Osteoblast (primary cell): ENCODE measurements at regions not wholly inside any gene's neighbourhood (a gene's known extent, or its start where the extent isn't known, plus 50 kb on each side); places are given as distances from the start of the nearest gene placed in this dataset.

Experiments used
- DNase-seq: peaks from one replicate; pipeline ENCODE4 v3.0.0; 2011; ENCODE audit warnings: low spot score, mixed read lengths; ENCODE audit not compliant: insufficient read length; ENCODE audit errors: missing footprints
- H2AFZ ChIP-seq: 2 replicates; pipeline ENCODE4 v1.6.0; 2011; ENCODE audit warnings: mild to moderate bottlenecking, low read length
- H3K27ac ChIP-seq: 2 replicates; pipeline ENCODE4 v1.5.1; 2011; ENCODE audit warnings: mild to moderate bottlenecking, low read depth, low read length, moderate library complexity
- H3K27me3 ChIP-seq: 2 replicates; pipeline ENCODE4 v1.6.0; 2012; ENCODE audit warnings: mild to moderate bottlenecking, control low read depth, inconsistent platforms, low read length, moderate library complexity; ENCODE audit not compliant: insufficient read depth
- H3K36me3 ChIP-seq: 2 replicates; pipeline ENCODE4 v1.5.1; 2011; ENCODE audit warnings: mild to moderate bottlenecking, low read length, control low read depth, moderate library complexity; ENCODE audit not compliant: insufficient read depth
- H3K4me1 ChIP-seq: 2 replicates; pipeline ENCODE4 v1.5.1; 2011; ENCODE audit warnings: mild to moderate bottlenecking, low read length, control low read depth, moderate library complexity; ENCODE audit not compliant: insufficient read depth
- H3K4me2 ChIP-seq: 2 replicates; pipeline ENCODE4 v1.6.0; 2011; ENCODE audit warnings: mild to moderate bottlenecking, low read length; ENCODE audit not compliant: insufficient read depth
- H3K4me3 ChIP-seq: fragments of 200-600 bp; sonication (generic); 3 replicates; pipeline ENCODE4 v1.5.1; 2012; ENCODE audit warnings: mild to moderate bottlenecking, low read length, inconsistent platforms; ENCODE audit not compliant: insufficient read depth
- H3K79me2 ChIP-seq: 2 replicates; pipeline ENCODE4 v1.6.0; 2012; ENCODE audit warnings: mild to moderate bottlenecking, low read length, control low read depth, inconsistent platforms; ENCODE audit not compliant: insufficient read depth
- H3K9me3 ChIP-seq: 2 replicates; pipeline ENCODE4 v1.5.1; 2011; ENCODE audit warnings: low read depth, low read length, control low read depth
- H4K20me1 ChIP-seq: 2 replicates; pipeline ENCODE4 v1.6.0; 2012; ENCODE audit warnings: mild to moderate bottlenecking, low read length, control low read depth; ENCODE audit not compliant: insufficient read depth
- TF ChIP-seq, protein P1 (sequence below): IDR thresholded peaks from 2 replicates; pipeline ENCODE4 v1.5.1; 2011; ENCODE audit warnings: mild to moderate bottlenecking, low read depth, low read length, moderate library complexity; ENCODE audit errors: extremely low read depth

DNA sequence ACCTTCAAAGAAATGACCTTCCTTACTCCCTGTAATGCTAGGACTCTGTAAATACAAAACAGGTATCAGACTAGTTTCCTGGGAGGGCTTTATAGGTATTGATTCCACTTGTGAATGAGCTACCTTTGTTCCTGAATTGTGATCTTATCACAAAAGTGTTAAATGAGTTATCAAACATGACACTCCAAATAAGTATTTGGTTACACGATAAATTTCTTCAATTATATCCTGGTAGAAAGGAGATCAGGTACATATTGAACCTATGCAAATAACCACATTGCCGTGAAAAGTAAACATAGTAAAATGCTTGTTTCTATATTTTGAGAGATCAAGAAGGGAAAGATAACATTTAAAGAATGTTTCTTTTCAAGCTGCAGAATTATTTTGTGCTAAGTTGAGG is 285.3 kb downstream of the HIVEP2 start:
- DNase-seq: no peak
- H3K4me2 ChIP-seq: no peak overlapping the region

DNA sequence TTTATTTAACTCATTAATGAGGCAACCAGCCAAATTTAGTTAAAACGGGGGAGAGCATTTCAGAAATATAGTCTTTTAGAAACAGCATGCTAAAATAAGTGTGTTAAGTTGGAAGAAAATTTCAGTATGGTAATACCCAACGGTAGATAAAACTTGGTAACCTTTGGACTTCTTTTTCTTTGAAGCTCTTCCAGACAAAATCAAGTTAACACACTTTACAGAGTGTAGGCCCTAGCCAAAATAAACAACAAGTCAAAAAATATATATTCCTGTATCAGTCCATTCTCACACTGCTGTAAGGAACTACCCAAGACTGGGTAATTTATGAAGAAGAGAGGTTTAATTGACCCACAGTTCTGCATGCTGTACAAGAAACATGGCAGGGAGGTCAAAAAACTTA is 279.6 kb downstream of the HIVEP2 start:
- TF ChIP-seq, protein P1, sequence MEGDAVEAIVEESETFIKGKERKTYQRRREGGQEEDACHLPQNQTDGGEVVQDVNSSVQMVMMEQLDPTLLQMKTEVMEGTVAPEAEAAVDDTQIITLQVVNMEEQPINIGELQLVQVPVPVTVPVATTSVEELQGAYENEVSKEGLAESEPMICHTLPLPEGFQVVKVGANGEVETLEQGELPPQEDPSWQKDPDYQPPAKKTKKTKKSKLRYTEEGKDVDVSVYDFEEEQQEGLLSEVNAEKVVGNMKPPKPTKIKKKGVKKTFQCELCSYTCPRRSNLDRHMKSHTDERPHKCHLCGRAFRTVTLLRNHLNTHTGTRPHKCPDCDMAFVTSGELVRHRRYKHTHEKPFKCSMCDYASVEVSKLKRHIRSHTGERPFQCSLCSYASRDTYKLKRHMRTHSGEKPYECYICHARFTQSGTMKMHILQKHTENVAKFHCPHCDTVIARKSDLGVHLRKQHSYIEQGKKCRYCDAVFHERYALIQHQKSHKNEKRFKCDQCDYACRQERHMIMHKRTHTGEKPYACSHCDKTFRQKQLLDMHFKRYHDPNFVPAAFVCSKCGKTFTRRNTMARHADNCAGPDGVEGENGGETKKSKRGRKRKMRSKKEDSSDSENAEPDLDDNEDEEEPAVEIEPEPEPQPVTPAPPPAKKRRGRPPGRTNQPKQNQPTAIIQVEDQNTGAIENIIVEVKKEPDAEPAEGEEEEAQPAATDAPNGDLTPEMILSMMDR: no peak
- Histone ChIP-seq H3K27me3 (no peaks in the 10 kb centered on the region), H3K9me3 (peaks cover 2% of the 10 kb centered on the region)

More for the DNA sequence above, 285.3 kb downstream of the HIVEP2 start:
- peaks cover 18% of the 10 kb centered on the region for H3K27me3 ChIP-seq
- TF ChIP-seq, protein P1: no peak
- no peak overlapping the region for H2AFZ ChIP-seq
- H3K36me3 ChIP-seq: no peaks in the 10 kb centered on the region
- H3K79me2 ChIP-seq: no peaks in the 10 kb centered on the region
- no peak overlapping the region for H3K4me3 ChIP-seq
- H3K4me1 ChIP-seq: no peaks in the 10 kb centered on the region
- peaks cover 2% of the 10 kb centered on the region for H3K9me3 ChIP-seq
- no peak overlapping the region for H3K27ac ChIP-seq
- H4K20me1 ChIP-seq: no peaks in the 10 kb centered on the region

DNA sequence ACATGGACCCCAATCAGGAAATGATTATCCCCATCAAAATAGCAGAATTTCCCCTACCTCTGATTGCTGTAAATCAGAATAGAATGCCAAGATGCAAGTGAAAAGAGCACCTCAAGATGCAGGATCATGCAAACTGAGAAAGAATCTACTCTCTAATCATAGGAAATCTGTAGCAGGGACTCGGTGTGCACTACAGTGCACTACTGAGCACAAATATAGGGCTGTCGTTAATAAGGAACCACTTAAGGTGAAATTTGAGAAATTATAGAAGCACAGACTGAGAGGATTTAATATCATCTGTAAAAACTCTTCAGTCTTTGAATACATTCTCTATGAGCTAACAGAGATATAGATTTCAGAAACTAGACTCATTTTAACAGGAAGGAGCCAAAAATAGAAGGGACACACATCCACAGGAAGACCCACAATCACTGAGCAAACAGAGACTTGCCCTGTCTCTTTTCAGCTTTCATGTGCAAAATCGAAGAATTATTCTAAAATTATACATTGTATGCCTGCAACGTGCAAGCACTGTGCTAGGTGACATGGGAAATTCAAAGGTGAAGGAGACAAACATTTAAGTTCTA is 278.3 kb downstream of the HIVEP2 start:
- Histone ChIP-seq H3K27me3 (no peaks in the 10 kb centered on the region), H3K79me2 (no peaks in the 10 kb centered on the region), H3K4me1 (no peaks in the 10 kb centered on the region), H3K9me3 (peaks cover 2% of the 10 kb centered on the region), H3K36me3 (no peaks in the 10 kb centered on the region), H3K4me3 (no peak overlapping the region), H3K4me2 (no peak overlapping the region), H3K27ac (no peak overlapping the region), H2AFZ (no peak overlapping the region), H4K20me1 (no peaks in the 10 kb centered on the region)
- no peak for DNase-seq
- TF ChIP-seq, protein P1: no peak

More for the DNA sequence above, 279.6 kb downstream of the HIVEP2 start:
- no peaks in the 10 kb centered on the region for H3K79me2 ChIP-seq
- no peaks in the 10 kb centered on the region for H4K20me1 ChIP-seq
- no peak overlapping the region for H3K4me3 ChIP-seq
- no peaks in the 10 kb centered on the region for H3K36me3 ChIP-seq
- no peak overlapping the region for H2AFZ ChIP-seq
- DNase-seq: no peak
- H3K4me1 ChIP-seq: no peaks in the 10 kb centered on the region
- no peak overlapping the region for H3K27ac ChIP-seq
- no peak overlapping the region for H3K4me2 ChIP-seq

DNA sequence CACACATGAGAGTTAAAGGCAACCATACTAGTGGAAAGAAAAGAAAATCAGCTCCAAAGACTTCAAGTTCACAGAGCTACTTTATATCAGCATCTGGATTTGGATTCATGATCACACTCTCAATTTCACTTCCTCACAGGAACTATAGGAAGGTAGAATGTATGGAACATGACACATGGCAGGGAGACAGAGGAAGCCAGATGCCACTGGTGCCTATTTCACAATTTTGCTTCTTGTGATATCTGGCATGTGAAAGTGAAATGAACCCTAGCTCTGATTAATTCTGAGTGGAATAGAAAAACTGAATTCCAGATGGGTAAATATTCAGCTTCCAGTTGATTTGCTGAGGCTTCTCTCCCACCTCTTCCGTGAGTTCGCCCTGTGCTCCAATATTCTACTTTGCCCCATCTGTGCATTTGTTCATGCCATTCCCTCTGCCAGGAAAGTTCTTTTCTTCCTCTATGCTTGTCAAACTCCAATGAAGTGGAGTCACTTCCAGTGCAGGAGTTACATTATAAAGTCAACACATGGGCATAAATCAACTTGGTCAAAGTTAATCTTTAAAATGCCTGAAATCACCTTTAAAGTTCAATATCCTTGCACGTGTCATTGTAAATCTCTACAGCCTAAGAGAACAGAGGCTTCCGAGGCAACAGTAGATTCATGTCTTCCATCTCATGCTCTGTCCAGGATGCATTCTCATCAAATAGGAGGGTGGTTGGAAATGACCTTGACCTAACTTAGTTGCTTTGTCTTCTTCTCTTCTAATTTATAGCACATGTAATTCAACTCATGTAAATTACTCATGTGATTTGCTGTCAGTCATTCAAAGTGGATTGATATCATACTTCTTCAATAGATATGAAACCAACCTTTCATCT is 275.3 kb downstream of the HIVEP2 start:
- Histone ChIP-seq H3K9me3 (no peaks in the 10 kb centered on the region), H3K4me1 (no peaks in the 10 kb centered on the region), H4K20me1 (no peaks in the 10 kb centered on the region), H3K36me3 (no peaks in the 10 kb centered on the region), H2AFZ (no peak overlapping the region), H3K4me3 (no peak overlapping the region), H3K4me2 (no peak overlapping the region), H3K27ac (no peak overlapping the region), H3K27me3 (peaks cover 4% of the 10 kb centered on the region), H3K79me2 (no peaks in the 10 kb centered on the region)
- TF ChIP-seq, protein P1: no peak
- no peak for DNase-seq
